ENCODE measurements at regions not wholly inside any gene's neighbourhood (a gene's known extent, or its start where the extent isn't known, plus 50 kb on each side); places are given as distances from the start of the nearest gene placed in this dataset.

DNA sequence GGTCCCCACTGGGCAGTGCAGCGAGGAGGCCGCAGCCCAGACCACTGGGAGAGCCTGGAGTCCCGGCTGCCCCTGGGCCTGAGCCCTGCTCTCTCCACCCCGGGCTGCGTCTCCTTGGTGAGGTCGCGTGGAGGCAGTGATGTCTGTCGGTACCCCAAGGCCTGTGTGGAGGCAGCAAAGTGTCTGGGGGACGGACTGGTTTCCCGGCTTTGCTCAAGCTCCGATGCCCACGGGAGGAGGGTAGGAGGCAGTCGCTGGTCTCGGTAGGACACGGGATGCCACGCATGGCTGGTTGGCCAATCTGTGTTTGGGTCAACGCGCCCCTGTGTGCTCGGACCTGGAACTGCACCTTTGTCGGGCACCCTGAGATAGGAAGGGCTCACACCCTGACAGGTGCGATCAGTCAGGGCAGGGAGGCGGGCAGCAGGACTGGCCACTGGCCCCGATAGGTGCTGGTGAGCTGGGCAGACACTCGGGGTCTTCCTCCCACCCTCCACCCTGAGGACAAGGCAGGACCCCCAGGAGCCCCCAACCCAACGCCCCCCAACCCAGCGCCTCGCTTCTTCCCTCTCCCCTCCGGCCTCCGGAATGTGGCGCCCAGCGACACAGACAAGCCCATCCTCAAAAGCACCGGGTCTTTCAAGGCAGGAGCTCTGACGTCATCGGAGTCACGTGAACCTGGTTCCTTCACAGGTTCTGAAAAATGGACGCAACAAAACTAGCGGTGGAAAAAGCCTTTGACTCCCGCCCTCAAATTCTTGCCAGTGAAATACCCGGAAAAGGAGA lies 288.6 kb downstream of the NDUFA10 start:
- ChIA-PET CTCF (ENCODE audit: low intra/inter-chr PET ratio) (no interaction called here), POLR2A (no interaction called here)
- no peak overlapping the region for H3K27ac ChIP-seq (ENCODE audit: extremely low read depth, low read depth, low read length)
- no peak overlapping the region for H3K4me2 ChIP-seq (ENCODE audit: insufficient read depth, low read length)
- no peak overlapping the region for H2AFZ ChIP-seq (ENCODE audit: low read depth, low read length)
- no peaks in the 10 kb centered on the region for H3K36me3 ChIP-seq (ENCODE audit: control insufficient read depth, insufficient read depth, low read length)
- H3K9me1 ChIP-seq (ENCODE audit: control insufficient read depth, insufficient read depth, low read length) = no peaks in the 10 kb centered on the region
- H3K4me3 ChIP-seq = no peak overlapping the region
- in situ Hi-C loops (cut with MboI) (no loop called here), intact Hi-C loops (cut with micrococcal nuclease) (no loop called here)
- ATAC-seq (peak; percentile 39; the same call in 2 of the 3 replicates), FAIRE-seq (no peak), DNase-seq (ENCODE audit: extremely low read depth in 1 of 4, low spot score in 3 of 4) (no peak)
- H4K20me1 ChIP-seq (replicated peaks; ENCODE audit: control insufficient read depth, insufficient read depth, low read length) = no peaks in the 10 kb centered on the region
- WGBS (ENCODE audit: insufficient coverage, low coverage, missing lambda C conversion rate) = 23% methylated on average over 21 of the region's 39 CpGs
- H3K27me3 ChIP-seq (ENCODE audit: control insufficient read depth in 2 of 2, insufficient read depth in 2 of 2, low read length in 2 of 2) = peaks cover 0 to 4% of the 10 kb centered on the region in 2 experiments; a peak in 2 of 5 replicates
- no peak overlapping the region for H3K9ac ChIP-seq (ENCODE audit: insufficient read depth in 1 of 2, low read depth in 2 of 2, low read length in 2 of 2)
- H3K79me2 ChIP-seq (ENCODE audit: control insufficient read depth, insufficient read depth, low read length) = no peaks in the 10 kb centered on the region
- no TSS peak for BruUV-seq (replicated peaks)
- no peaks in the 10 kb centered on the region for H3K9me3 ChIP-seq (replicated peaks; ENCODE audit: control insufficient read depth, insufficient read depth, low read depth, low read length)
- no peaks in the 10 kb centered on the region; a peak in 1 of 5 replicates for H3K4me1 ChIP-seq (replicated peaks in 1 of 2; ENCODE audit: control insufficient read depth in 2 of 2, insufficient read depth in 2 of 2, low read length in 2 of 2)
- no peak for TF ChIP-seq DIDO1 (tag; IDR thresholded peaks at IDR 0.05; ENCODE audit: low read depth)
- no peak for TF ChIP-seq TOE1 (IDR thresholded peaks at IDR 0.05; ENCODE audit: borderline replicate concordance)
- TF ChIP-seq TOE1 (CRISPR knock-in tag; IDR thresholded peaks at IDR 0.05; ENCODE audit: borderline replicate concordance, low read depth) = no peak
- TF ChIP-seq, protein P1, sequence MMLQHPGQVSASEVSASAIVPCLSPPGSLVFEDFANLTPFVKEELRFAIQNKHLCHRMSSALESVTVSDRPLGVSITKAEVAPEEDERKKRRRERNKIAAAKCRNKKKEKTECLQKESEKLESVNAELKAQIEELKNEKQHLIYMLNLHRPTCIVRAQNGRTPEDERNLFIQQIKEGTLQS (IDR thresholded peaks at IDR 0.05) = peak; percentile 57
- TF ChIP-seq, protein P1 (CRISPR knock-in tag; conservative IDR thresholded peaks at IDR 0.05) = no peak
- no peak for TF ChIP-seq ZNF324 (CRISPR knock-in tag; IDR thresholded peaks at IDR 0.05)
- TF ChIP-seq ZNF57 (CRISPR knock-in tag; IDR thresholded peaks at IDR 0.05) = no peak
- TF ChIP-seq ZKSCAN1 (IDR thresholded peaks at IDR 0.05; ENCODE audit: low read depth, low read length) = no peak
- no peak for TF ChIP-seq ARHGAP35 (IDR thresholded peaks at IDR 0.05; ENCODE audit: partially characterized antibody)
- TF ChIP-seq SAFB (IDR thresholded peaks at IDR 0.05; ENCODE audit: borderline replicate concordance, low read depth, low read length) = no peak
- TF ChIP-seq, protein P2, sequence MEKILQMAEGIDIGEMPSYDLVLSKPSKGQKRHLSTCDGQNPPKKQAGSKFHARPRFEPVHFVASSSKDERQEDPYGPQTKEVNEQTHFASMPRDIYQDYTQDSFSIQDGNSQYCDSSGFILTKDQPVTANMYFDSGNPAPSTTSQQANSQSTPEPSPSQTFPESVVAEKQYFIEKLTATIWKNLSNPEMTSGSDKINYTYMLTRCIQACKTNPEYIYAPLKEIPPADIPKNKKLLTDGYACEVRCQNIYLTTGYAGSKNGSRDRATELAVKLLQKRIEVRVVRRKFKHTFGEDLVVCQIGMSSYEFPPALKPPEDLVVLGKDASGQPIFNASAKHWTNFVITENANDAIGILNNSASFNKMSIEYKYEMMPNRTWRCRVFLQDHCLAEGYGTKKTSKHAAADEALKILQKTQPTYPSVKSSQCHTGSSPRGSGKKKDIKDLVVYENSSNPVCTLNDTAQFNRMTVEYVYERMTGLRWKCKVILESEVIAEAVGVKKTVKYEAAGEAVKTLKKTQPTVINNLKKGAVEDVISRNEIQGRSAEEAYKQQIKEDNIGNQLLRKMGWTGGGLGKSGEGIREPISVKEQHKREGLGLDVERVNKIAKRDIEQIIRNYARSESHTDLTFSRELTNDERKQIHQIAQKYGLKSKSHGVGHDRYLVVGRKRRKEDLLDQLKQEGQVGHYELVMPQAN (IDR thresholded peaks at IDR 0.05; ENCODE audit: borderline replicate concordance) = no peak
- TF ChIP-seq ELF4 (CRISPR knock-in tag; IDR thresholded peaks at IDR 0.05) = no peak
- peak; percentile 40; the same call in 1 of the 2 replicates for TF ChIP-seq BHLHE40 (IDR thresholded peaks at IDR 0.05; ENCODE audit: low read length)
- no peak for TF ChIP-seq ZBTB8A (IDR thresholded peaks at IDR 0.05; ENCODE audit: partially characterized antibody)
- TF ChIP-seq ETV6 (IDR thresholded peaks at IDR 0.05; ENCODE audit: borderline replicate concordance in 1 of 2, low read depth in 2 of 2, low read length in 1 of 2) = no peak
- TF ChIP-seq ETV6 (CRISPR knock-in tag; IDR thresholded peaks at IDR 0.05; ENCODE audit: borderline replicate concordance) = no peak
- no peak for TF ChIP-seq PTTG1 (tag; IDR thresholded peaks at IDR 0.05; ENCODE audit: low read depth)
- TF ChIP-seq MTA1 (IDR thresholded peaks at IDR 0.05; ENCODE audit: borderline replicate concordance) = no peak
- TF ChIP-seq, protein P3, sequence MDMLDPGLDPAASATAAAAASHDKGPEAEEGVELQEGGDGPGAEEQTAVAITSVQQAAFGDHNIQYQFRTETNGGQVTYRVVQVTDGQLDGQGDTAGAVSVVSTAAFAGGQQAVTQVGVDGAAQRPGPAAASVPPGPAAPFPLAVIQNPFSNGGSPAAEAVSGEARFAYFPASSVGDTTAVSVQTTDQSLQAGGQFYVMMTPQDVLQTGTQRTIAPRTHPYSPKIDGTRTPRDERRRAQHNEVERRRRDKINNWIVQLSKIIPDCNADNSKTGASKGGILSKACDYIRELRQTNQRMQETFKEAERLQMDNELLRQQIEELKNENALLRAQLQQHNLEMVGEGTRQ (CRISPR knock-in tag; IDR thresholded peaks at IDR 0.05) = peak; percentile 51
- TF ChIP-seq RBM17 (IDR thresholded peaks at IDR 0.05; ENCODE audit: borderline replicate concordance, low read depth, low read length) = no peak
